HG03342 (cell line): ENCODE measurements at regions not wholly inside any gene's neighbourhood (a gene's known extent, or its start where the extent isn't known, plus 50 kb on each side); places are given as distances from the start of the nearest gene placed in this dataset.
"Not testable (repeated sequence)": the region's sequence is repeated elsewhere in the genome, so short reads cannot be mapped to it uniquely, and the experiment has no call there.

Source experiments
- ATAC-seq: cut with Tn5 transposase; IDR thresholded peaks from one replicate; pipeline ENCODE4 v1.9.1; 2021; ENCODE audit warnings: mild to moderate bottlenecking, moderate library complexity; ENCODE audit not compliant: unreplicated experiment

DNA sequence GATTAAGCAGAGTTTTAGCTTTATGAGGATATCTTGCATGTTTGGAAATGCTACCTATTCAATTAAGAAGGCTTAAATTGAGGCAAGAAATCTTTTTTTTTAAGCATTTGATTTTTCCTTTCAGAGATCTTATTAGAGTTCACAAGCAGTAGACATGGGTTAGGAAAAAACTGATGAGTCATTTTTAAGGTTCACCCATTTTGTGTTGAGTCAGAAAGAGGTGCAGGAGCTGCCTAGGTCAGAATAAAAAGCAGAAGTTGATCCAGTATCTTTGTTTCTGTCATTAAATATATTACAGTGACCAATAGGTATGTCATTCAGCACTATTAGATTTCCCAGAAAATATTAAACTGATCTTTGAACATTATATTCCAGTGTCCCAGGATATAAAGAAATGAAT is 306.8 kb downstream of the LMBRD1 start:
- no peak for ATAC-seq

DNA sequence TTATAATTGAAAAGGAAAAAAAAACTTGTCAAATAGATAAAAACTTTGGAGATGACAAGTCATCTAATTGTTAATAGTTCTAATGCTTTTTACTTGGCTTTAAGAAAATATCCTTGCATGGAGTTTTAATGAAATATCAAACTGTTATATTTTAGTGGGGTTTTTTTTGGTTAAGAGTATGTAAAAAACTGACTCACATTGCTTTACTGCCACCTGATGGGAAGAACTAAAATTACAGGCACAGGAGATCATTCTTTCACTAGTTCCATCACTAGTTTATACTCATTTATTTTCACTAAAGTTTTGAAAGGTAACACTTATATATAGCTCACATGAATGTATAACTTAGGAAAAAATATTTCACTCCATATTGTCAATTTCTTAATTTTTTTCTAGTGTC is 309.1 kb downstream of the LMBRD1 start:
- ATAC-seq: no peak

DNA sequence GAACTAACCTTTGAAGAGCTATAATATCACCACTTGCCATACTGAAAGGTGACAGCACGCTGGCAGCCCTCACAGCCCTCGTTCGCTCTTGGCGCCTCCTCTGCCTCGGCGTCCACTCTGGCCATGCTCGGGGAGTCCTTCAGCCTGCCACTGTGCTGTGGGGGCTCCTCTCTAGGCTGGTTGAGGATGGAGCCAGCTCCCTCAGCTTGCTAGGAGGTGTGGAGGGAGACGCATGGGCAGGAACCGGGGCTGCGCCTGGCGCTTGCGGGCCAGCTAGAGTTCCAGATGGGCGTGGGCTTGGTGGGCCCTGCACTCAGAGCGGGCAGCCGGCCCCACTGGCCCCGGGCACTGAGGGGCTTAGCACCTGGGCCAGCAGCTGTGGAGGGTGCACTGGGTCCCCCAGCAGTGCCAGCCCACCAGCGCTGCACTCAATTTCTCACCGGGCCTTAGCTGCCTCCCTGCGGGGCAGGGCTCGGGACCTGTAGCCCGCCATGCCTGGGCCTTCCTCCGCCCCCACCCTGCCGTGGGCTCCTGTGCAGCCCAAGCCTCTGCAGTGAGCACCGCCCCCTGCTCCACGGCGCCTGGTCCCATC is 329.7 kb downstream of the LMBRD1 start:
- ATAC-seq: no peak

DNA sequence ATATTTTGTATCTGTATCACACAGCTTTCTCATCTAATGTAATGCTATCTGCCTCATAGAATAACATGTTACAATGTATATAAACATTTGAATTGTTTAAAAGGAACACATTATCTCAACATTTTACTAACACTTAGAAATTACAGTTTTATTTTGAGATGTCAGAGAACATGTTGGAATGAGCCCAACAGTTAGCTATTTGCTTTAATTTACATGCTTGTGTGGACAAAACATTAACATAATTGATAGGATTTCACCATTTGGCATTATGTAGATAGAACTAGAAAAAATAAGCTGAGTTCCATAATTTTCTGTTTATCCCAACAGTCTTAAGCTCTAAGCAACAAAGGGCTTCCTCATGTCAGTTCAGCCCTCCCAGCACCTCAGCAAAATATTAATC is 330.9 kb downstream of the LMBRD1 start:
- ATAC-seq: no peak

DNA sequence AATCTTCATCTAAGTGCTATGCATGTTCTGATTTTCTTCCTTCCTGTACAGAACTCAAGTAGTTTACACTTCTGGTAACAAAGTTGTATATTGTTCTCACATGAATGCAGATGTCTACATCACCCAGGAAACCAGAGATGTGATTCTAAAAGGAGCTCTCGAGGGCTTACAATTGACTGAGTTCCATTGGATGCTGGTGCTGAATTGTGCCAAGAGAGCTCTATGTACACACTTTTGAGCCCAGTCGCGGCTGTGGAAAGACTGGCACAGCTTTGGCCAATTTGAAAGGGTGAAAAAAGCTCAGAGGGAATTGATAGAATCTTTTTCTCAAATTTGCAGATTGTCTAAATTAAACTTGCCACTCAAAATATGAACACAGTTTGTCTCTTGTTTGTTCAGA is 340.7 kb downstream of the LMBRD1 start:
- no peak for ATAC-seq

DNA sequence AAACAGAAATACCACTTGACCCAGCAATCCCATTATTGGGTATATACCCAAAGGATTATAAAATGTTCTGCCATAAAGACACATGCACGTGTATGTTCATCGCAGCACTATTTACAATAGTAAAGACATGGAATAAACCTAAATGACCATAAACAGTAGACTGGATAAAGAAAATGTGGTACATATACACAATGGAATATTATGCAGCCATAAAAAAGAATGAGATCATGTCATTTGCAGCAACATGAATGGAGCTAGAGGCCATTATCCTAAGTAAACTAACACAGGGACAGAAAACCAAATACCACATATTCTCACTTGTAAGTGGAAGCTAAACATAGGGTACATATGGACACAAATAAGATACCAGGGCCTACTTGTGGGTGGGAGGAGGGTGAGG is 342.2 kb downstream of the LMBRD1 start:
- not testable (repeated sequence) for ATAC-seq

DNA sequence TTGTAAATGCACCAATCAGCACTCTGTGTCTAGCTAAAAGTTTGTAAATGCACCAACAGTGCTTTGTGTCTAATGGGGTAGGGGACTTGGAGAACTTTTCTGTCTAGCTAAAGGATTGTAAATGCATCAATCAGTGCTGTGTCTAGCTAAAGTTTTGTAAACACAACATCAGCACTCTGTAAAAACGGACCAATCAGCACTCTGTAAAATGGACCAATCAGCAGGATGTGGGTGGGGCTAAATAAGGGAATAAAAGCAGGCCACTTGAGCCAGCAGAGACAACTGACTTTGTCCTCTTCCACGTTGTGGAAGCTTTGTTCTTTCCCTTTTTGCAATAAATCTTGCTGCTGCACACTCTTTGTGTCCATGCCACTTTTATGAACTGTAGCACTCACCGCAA is 346.3 kb downstream of the LMBRD1 start:
- not testable (repeated sequence) for ATAC-seq

DNA sequence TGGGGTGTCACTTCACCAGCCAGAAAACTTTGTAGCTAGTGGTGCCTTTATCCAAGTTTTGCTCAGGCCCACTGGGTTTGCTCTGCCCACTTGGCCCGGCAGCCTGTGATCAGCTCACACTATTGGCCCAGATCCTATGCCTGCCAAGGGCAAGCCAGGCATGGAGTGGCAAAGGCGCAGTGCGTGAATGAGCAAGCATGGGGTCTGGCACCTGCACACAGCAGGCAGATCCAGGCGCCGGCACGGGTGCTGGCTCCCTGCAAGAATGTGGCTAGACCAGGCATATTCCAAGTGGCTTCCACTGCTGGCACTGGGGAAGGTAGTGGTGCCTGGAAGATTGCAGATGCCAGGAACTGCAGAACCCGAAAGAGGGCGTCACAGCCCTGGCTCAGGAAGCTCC is 346.9 kb downstream of the LMBRD1 start:
- no peak for ATAC-seq
